Activated CD8-positive, alpha-beta T cell treated with anti-CD3 and anti-CD28 coated beads for 36 hours (primary cell): ENCODE measurements at regions not wholly inside any gene's neighbourhood (a gene's known extent, or its start where the extent isn't known, plus 50 kb on each side); places are given as distances from the start of the nearest gene placed in this dataset.

ENCODE experiments used
- ATAC-seq: fragments of 200-7000 bp; cut with Tn5 transposase; one replicate; pipeline ENCODE4 v1.10.0; 2021; ENCODE audit warnings: mild to moderate bottlenecking, moderate library complexity
- CTCF ChIA-PET: fragments of 350-600 bp; sonication (Branson Sonifier 250); formaldehyde crosslinking; loops from one replicate; lab custom pipeline; 2021; ENCODE audit warnings: antibody characterized with exemption; lab: Charles Lee
- POLR2A ChIA-PET: fragments of 350-600 bp; sonication (Branson Sonifier 250); formaldehyde crosslinking; loops from one replicate; lab custom pipeline; 2021; ENCODE audit warnings: antibody characterized with exemption; lab: Charles Lee
- DNase-seq: peaks from one replicate; pipeline ENCODE4 v3.0.0-alpha.2; 2020
- H3K27ac Mint-ChIP-seq: one replicate; pipeline ENCODE4 v1.8.0; 2021; ENCODE audit warnings: mild to moderate bottlenecking, mixed read lengths
- H3K27me3 Mint-ChIP-seq: one replicate; pipeline ENCODE4 v1.8.0; 2021; ENCODE audit warnings: mixed read lengths
- H3K36me3 Mint-ChIP-seq: one replicate; pipeline ENCODE4 v1.8.0; 2021; ENCODE audit warnings: low read depth, mixed read lengths
- H3K4me1 Mint-ChIP-seq: one replicate; pipeline ENCODE4 v1.8.0; 2021; ENCODE audit warnings: low read depth, mixed read lengths
- H3K4me3 Mint-ChIP-seq: one replicate; pipeline ENCODE4 v1.8.0; 2021; ENCODE audit warnings: mild to moderate bottlenecking, moderate library complexity, mixed read lengths
- H3K9me3 Mint-ChIP-seq: one replicate; pipeline ENCODE4 v1.8.0; 2021; ENCODE audit warnings: mixed read lengths
- CTCF ChIP-seq: fragments of 200-600 bp; IDR thresholded peaks from one replicate; pipeline ENCODE4 v1.8.0; 2022; ENCODE audit warnings: antibody characterized with exemption, mild to moderate bottlenecking
- intact Hi-C: fragments of 100-400 bp; cut with micrococcal nuclease; formaldehyde crosslinking; loops from one replicate; pipeline ENCODE4 v1.10.0; 2022

- ChIA-PET POLR2A (interaction anchor here (0.6 to 1.5 kb wide), 2 partner anchors 9 to 167 kb away, joined by 3 to 4 read pairs; partner anchors contain the start of gene VEGFA), CTCF (interaction anchor here (1.3 kb wide), 1 partner anchor 12 kb away, joined by 4 read pairs; no protein-coding TSS in a partner anchor)
- no peaks in the 10 kb centered on the region for H3K27me3 Mint-ChIP-seq
- H3K9me3 Mint-ChIP-seq = no peaks in the 10 kb centered on the region
- H3K4me3 Mint-ChIP-seq = no peak overlapping the region
- ATAC-seq = no peak
- no peak for DNase-seq
- no peak overlapping the region for H3K27ac Mint-ChIP-seq
- intact Hi-C loops = no loop called here
- TF ChIP-seq CTCF = no peak
- no peaks in the 10 kb centered on the region for H3K36me3 Mint-ChIP-seq
- H3K4me1 Mint-ChIP-seq = no peaks in the 10 kb centered on the region
Observed at GRCh38 chr6:43936476-43936875, 166.5 kb downstream of the VEGFA start.

GRCh38 chr6:43935921-43936439 lies 166.0 kb downstream of the VEGFA start:
- no peak for DNase-seq
- ChIA-PET POLR2A (no interaction called here), CTCF (interaction anchor here (1.1 to 1.3 kb wide), 2 partner anchors 11 to 269 kb away, joined by 3 to 4 read pairs; no protein-coding TSS in a partner anchor)
- Mint-ChIP-seq H3K36me3 (no peaks in the 10 kb centered on the region), H3K27ac (no peak overlapping the region), H3K27me3 (no peaks in the 10 kb centered on the region), H3K4me1 (no peaks in the 10 kb centered on the region), H3K9me3 (no peaks in the 10 kb centered on the region), H3K4me3 (no peak overlapping the region)
- ATAC-seq = no peak
- TF ChIP-seq CTCF = no peak
- intact Hi-C loops = no loop called here

GRCh38 chr6:43934803-43935602 lies 165.0 kb downstream of the VEGFA start:
- Mint-ChIP-seq H3K27me3 (no peaks in the 10 kb centered on the region), H3K9me3 (no peaks in the 10 kb centered on the region), H3K27ac (no peak overlapping the region), H3K4me3 (no peak overlapping the region), H3K4me1 (no peaks in the 10 kb centered on the region), H3K36me3 (no peaks in the 10 kb centered on the region)
- ChIA-PET CTCF (interaction anchor here (1.1 kb wide), 2 partner anchors 18 to 268 kb away, joined by 3 to 4 read pairs; no protein-coding TSS in a partner anchor), POLR2A (no interaction called here)
- DNase-seq = no peak
- intact Hi-C loops = no loop called here
- TF ChIP-seq CTCF = no peak
- ATAC-seq = no peak

- Mint-ChIP-seq H3K9me3 (no peaks in the 10 kb centered on the region), H3K27ac (no peak overlapping the region), H3K36me3 (no peaks in the 10 kb centered on the region), H3K4me3 (no peak overlapping the region), H3K27me3 (no peaks in the 10 kb centered on the region), H3K4me1 (no peaks in the 10 kb centered on the region)
- intact Hi-C loops = no loop called here
- no peak for DNase-seq
- TF ChIP-seq CTCF = no peak
- no peak for ATAC-seq
- ChIA-PET CTCF (interaction anchor here (1.1 kb wide), 1 partner anchor 19 kb away, joined by 4 read pairs; no protein-coding TSS in a partner anchor), POLR2A (no interaction called here)
Observed at GRCh38 chr6:43934183-43934802, 164.3 kb downstream of the VEGFA start.
